HG02678 (cell line): ENCODE measurements at regions not wholly inside any gene's neighbourhood (a gene's known extent, or its start where the extent isn't known, plus 50 kb on each side); places are given as distances from the start of the nearest gene placed in this dataset.

Experiments
- ATAC-seq: cut with Tn5 transposase; IDR thresholded peaks from one replicate; pipeline ENCODE4 v1.9.1; 2021; ENCODE audit warnings: mild to moderate bottlenecking, moderate library complexity; ENCODE audit not compliant: unreplicated experiment

- no peak for ATAC-seq
These were observed 363.7 kb downstream of the SLC4A3 start for GRCh38 chr2:219991116-219991515.

- ATAC-seq = no peak
These were observed 368.0 kb downstream of the SLC4A3 start for GRCh38 chr2:219995399-219995798.

GRCh38 chr2:219995991-219996765 lies 368.7 kb downstream of the SLC4A3 start:
- ATAC-seq = no peak

GRCh38 chr2:219997341-219997851 lies 370.0 kb downstream of the SLC4A3 start:
- no peak for ATAC-seq

- no peak for ATAC-seq
These were observed 370.7 kb downstream of the SLC4A3 start for GRCh38 chr2:219998107-219998506.

- ATAC-seq = no peak
These were observed 371.3 kb downstream of the SLC4A3 start for GRCh38 chr2:219998714-219999227.

GRCh38 chr2:220000080-220000479 lies 372.6 kb downstream of the SLC4A3 start:
- no peak for ATAC-seq

GRCh38 chr2:220000586-220000985 lies 373.2 kb downstream of the SLC4A3 start:
- ATAC-seq = no peak

- no peak for ATAC-seq
These were observed 374.3 kb downstream of the SLC4A3 start for GRCh38 chr2:220001751-220002150.

GRCh38 chr2:220002251-220002650 lies 374.8 kb downstream of the SLC4A3 start:
- ATAC-seq = no peak

- no peak for ATAC-seq
These were observed 375.3 kb downstream of the SLC4A3 start for GRCh38 chr2:220002699-220003098.

GRCh38 chr2:220005362-220005761 lies 377.9 kb downstream of the SLC4A3 start:
- ATAC-seq = no peak

- ATAC-seq = no peak
These were observed 378.8 kb downstream of the SLC4A3 start for GRCh38 chr2:220006152-220006621.

- ATAC-seq = no peak
These were observed 384.4 kb downstream of the SLC4A3 start for GRCh38 chr2:220011859-220012258.

GRCh38 chr2:220014961-220015360 lies 387.5 kb downstream of the SLC4A3 start:
- ATAC-seq = no peak

GRCh38 chr2:220015576-220015975 lies 388.1 kb downstream of the SLC4A3 start:
- ATAC-seq = no peak

- ATAC-seq = no peak
These were observed 397.8 kb downstream of the SLC4A3 start for GRCh38 chr2:220025207-220025606.

GRCh38 chr2:220029013-220029412 lies 401.6 kb downstream of the SLC4A3 start:
- ATAC-seq = no peak

GRCh38 chr2:220033546-220033945 lies 406.1 kb downstream of the SLC4A3 start:
- no peak for ATAC-seq

- ATAC-seq = no peak
These were observed 407.1 kb downstream of the SLC4A3 start for GRCh38 chr2:220034426-220035130.

GRCh38 chr2:220036431-220036830 lies 409.0 kb downstream of the SLC4A3 start:
- no peak for ATAC-seq

GRCh38 chr2:220040346-220040745 lies 412.9 kb downstream of the SLC4A3 start:
- no peak for ATAC-seq
